ENCODE measurements at regions not wholly inside any gene's neighbourhood (a gene's known extent, or its start where the extent isn't known, plus 50 kb on each side); places are given as distances from the start of the nearest gene placed in this dataset.
A peak's percentile ranks its signal among the peaks of the same experiment; 100 is the strongest.

- no peak for DNase-seq (ENCODE audit: unreplicated experiment)
- H3K4me3 Mint-ChIP-seq (ENCODE audit: unreplicated experiment) = no peak overlapping the region
- TF ChIP-seq CTCF (IDR thresholded peaks at IDR 0.05; ENCODE audit: unreplicated experiment) = no peak
- CTCF ChIA-PET = interaction anchor here (0.9 kb wide), 1 partner anchor 8 kb away, joined by 3 read pairs; no protein-coding TSS in a partner anchor
- no peaks in the 10 kb centered on the region for H3K36me3 Mint-ChIP-seq (ENCODE audit: insufficient read depth, unreplicated experiment)
- H3K9me3 Mint-ChIP-seq (ENCODE audit: unreplicated experiment) = no peaks in the 10 kb centered on the region
- POLR2A ChIA-PET = interaction anchor here (1.1 to 1.7 kb wide), 2 partner anchors 8 to 9 kb away, joined by 3 to 7 read pairs; no protein-coding TSS in a partner anchor
- BruUV-seq (replicated peaks) = no TSS peak
- H3K27ac Mint-ChIP-seq (ENCODE audit: low read depth, unreplicated experiment) = no peak overlapping the region
- intact Hi-C loops (cut with micrococcal nuclease) = no loop called here
- H3K27me3 Mint-ChIP-seq (ENCODE audit: insufficient read depth, unreplicated experiment) = no peaks in the 10 kb centered on the region
- no peaks in the 10 kb centered on the region for H3K4me1 Mint-ChIP-seq (ENCODE audit: insufficient read depth, unreplicated experiment)
These were observed 91.6 kb upstream of the LIPC start for GRCh38 chr15:58340176-58340575.

- ChIA-PET CTCF (no interaction called here), POLR2A (interaction anchor here (0.7 kb wide), 1 partner anchor 49 kb away, joined by 3 read pairs; no protein-coding TSS in a partner anchor)
- no TSS peak for BruUV-seq (replicated peaks)
- no peak overlapping the region for H3K27ac Mint-ChIP-seq (ENCODE audit: low read depth, unreplicated experiment)
- no peaks in the 10 kb centered on the region for H3K36me3 Mint-ChIP-seq (ENCODE audit: insufficient read depth, unreplicated experiment)
- intact Hi-C loops (cut with micrococcal nuclease) = no loop called here
- H3K4me3 Mint-ChIP-seq (ENCODE audit: unreplicated experiment) = no peak overlapping the region
- no peaks in the 10 kb centered on the region for H3K27me3 Mint-ChIP-seq (ENCODE audit: insufficient read depth, unreplicated experiment)
- H3K4me1 Mint-ChIP-seq (ENCODE audit: insufficient read depth, unreplicated experiment) = no peaks in the 10 kb centered on the region
- no peak for TF ChIP-seq CTCF (IDR thresholded peaks at IDR 0.05; ENCODE audit: unreplicated experiment)
- DNase-seq (ENCODE audit: unreplicated experiment) = no peak
- no peaks in the 10 kb centered on the region for H3K9me3 Mint-ChIP-seq (ENCODE audit: unreplicated experiment)
These were observed 89.3 kb upstream of the LIPC start for GRCh38 chr15:58342508-58342907.

GRCh38 chr15:58344213-58345070 is 87.3 kb upstream of the LIPC start:
- Mint-ChIP-seq H3K36me3 (ENCODE audit: insufficient read depth, unreplicated experiment) (no peaks in the 10 kb centered on the region), H3K4me1 (ENCODE audit: insufficient read depth, unreplicated experiment) (no peaks in the 10 kb centered on the region), H3K27ac (ENCODE audit: low read depth, unreplicated experiment) (no peak overlapping the region), H3K9me3 (ENCODE audit: unreplicated experiment) (no peaks in the 10 kb centered on the region), H3K27me3 (ENCODE audit: insufficient read depth, unreplicated experiment) (no peaks in the 10 kb centered on the region), H3K4me3 (ENCODE audit: unreplicated experiment) (no peak overlapping the region)
- TF ChIP-seq CTCF (IDR thresholded peaks at IDR 0.05; ENCODE audit: unreplicated experiment) = no peak
- no TSS peak for BruUV-seq (replicated peaks)
- DNase-seq (ENCODE audit: unreplicated experiment) = no peak
- POLR2A ChIA-PET = interaction anchor here (1.7 kb wide), 1 partner anchor 13 kb away, joined by 5 read pairs; no protein-coding TSS in a partner anchor
- CTCF ChIA-PET = no interaction called here
- intact Hi-C loops (cut with micrococcal nuclease) = no loop called here

- Mint-ChIP-seq H3K27ac (ENCODE audit: low read depth, unreplicated experiment) (no peak overlapping the region), H3K36me3 (ENCODE audit: insufficient read depth, unreplicated experiment) (no peaks in the 10 kb centered on the region), H3K27me3 (ENCODE audit: insufficient read depth, unreplicated experiment) (no peaks in the 10 kb centered on the region), H3K9me3 (ENCODE audit: unreplicated experiment) (no peaks in the 10 kb centered on the region), H3K4me3 (ENCODE audit: unreplicated experiment) (no peak overlapping the region), H3K4me1 (ENCODE audit: insufficient read depth, unreplicated experiment) (no peaks in the 10 kb centered on the region)
- no TSS peak for BruUV-seq (replicated peaks)
- intact Hi-C loops (cut with micrococcal nuclease) = no loop called here
- CTCF ChIA-PET = interaction anchor here (0.7 kb wide), 1 partner anchor 1136 kb away, joined by 3 read pairs; no protein-coding TSS in a partner anchor
- POLR2A ChIA-PET = no interaction called here
- DNase-seq (ENCODE audit: unreplicated experiment) = peak; percentile 75
- no peak for TF ChIP-seq CTCF (IDR thresholded peaks at IDR 0.05; ENCODE audit: unreplicated experiment)
These were observed 85.4 kb upstream of the LIPC start for GRCh38 chr15:58346361-58346760.
